Panc1 (cell line): ENCODE measurements at regions not wholly inside any gene's neighbourhood (a gene's known extent, or its start where the extent isn't known, plus 50 kb on each side); places are given as distances from the start of the nearest gene placed in this dataset.

Experiments used
- ATAC-seq: fragments of 200-7000 bp; cut with Tn5 transposase; 2 replicates; pipeline ENCODE4 v1.9.1; 2020; ENCODE audit warnings: mild to moderate bottlenecking, moderate library complexity
- BruUV-seq: library from RNA; stranded (reverse); fragments of 400-500 nt; replicated peaks from 2 replicates; lab custom pipeline; 2021; lab: Mats Ljungman, UMichigan
- CTCF ChIA-PET: fragments of 300-600 bp; sonication (Branson Sonifier 250); formaldehyde crosslinking; loops from one replicate; lab custom pipeline; 2022; ENCODE audit warnings: antibody characterized with exemption; lab: Charles Lee
- POLR2A ChIA-PET: fragments of 300-600 bp; sonication (Branson Sonifier 250); formaldehyde crosslinking; loops from one replicate; lab custom pipeline; 2022; ENCODE audit warnings: antibody characterized with exemption; lab: Charles Lee
- DNase-seq: peaks from one replicate; pipeline ENCODE4 v3.0.0-alpha.2; 2010; ENCODE audit warnings: low read depth, low spot score
- H3K27ac ChIP-seq: 2 replicates; pipeline ENCODE4 v1.5.1; 2011; ENCODE audit warnings: mild to moderate bottlenecking, low read length, inconsistent platforms
- H3K27me3 ChIP-seq: fragments of 200-500 bp; sonication (Bioruptor generic); 2 replicates; pipeline ENCODE4 v1.6.0; 2014; ENCODE audit warnings: low read length, inconsistent platforms; ENCODE audit not compliant: control insufficient read depth, insufficient read depth
- H3K36me3 ChIP-seq: fragments of 200-500 bp; sonication (Bioruptor generic); 2 replicates; pipeline ENCODE4 v1.5.1; 2014; ENCODE audit warnings: inconsistent platforms, mild to moderate bottlenecking, low read length, moderate library complexity; ENCODE audit not compliant: control insufficient read depth, insufficient read depth
- H3K4me1 ChIP-seq: 2 replicates; pipeline ENCODE4 v1.5.1; 2011; ENCODE audit warnings: inconsistent platforms, mild to moderate bottlenecking, low read length, moderate library complexity; ENCODE audit not compliant: control insufficient read depth, insufficient read depth
- H3K4me3 ChIP-seq, 2 experiments: 2 replicates each; pipeline ENCODE4 v1.5.1; 2011 to 2012; ENCODE audit warnings: low read depth in 2 of 2, low read length in 2 of 2, mild to moderate bottlenecking in 2 of 2, inconsistent platforms in 1 of 2, moderate library complexity in 1 of 2
- H3K9me3 ChIP-seq: fragments of 200-500 bp; sonication (Bioruptor generic); 2 replicates; pipeline ENCODE4 v1.5.1; 2014; ENCODE audit warnings: low read depth, mild to moderate bottlenecking, inconsistent platforms, low read length, moderate library complexity; ENCODE audit not compliant: control insufficient read depth, insufficient read depth
- POLR2AphosphoS5 ChIP-seq: IDR thresholded peaks from 2 replicates; pipeline ENCODE4 v1.6.1; 2012; ENCODE audit warnings: mild to moderate bottlenecking, low read depth, low read length, moderate library complexity
- REST ChIP-seq, 2 experiments: IDR thresholded peaks; 2 replicates each; pipeline ENCODE4 v1.6.1; 2011 to 2012; ENCODE audit warnings: low read depth in 2 of 2, control low read depth in 1 of 2, low read length in 1 of 2, mild to moderate bottlenecking in 1 of 2, moderate library complexity in 1 of 2; ENCODE audit not compliant: insufficient read depth in 1 of 2
- SIN3A ChIP-seq: IDR thresholded peaks from 2 replicates; pipeline ENCODE4 v1.6.1; 2012; ENCODE audit warnings: low read depth, mild to moderate bottlenecking, low read length, moderate library complexity, borderline replicate concordance; ENCODE audit not compliant: insufficient read depth
- TCF7L2 ChIP-seq: IDR thresholded peaks from 2 replicates; pipeline ENCODE4 v1.6.1; 2011; ENCODE audit warnings: mild to moderate bottlenecking, low read depth, low read length, inconsistent platforms
- in situ Hi-C: cut with HindIII; loops from 2 replicates; pipeline ENCODE4 v1.10.0; 2016; ENCODE audit warnings: low sequenced_read_pairs, low pct_unique_long_range_greater_than_20kb
- intact Hi-C: fragments of 100-400 bp; cut with micrococcal nuclease; formaldehyde crosslinking; loops from one replicate; pipeline ENCODE4 v1.10.0; 2022; ENCODE audit not compliant: unreplicated experiment
- TF ChIP-seq, protein P1 (sequence below): fragments of 450-650 bp; IDR thresholded peaks from 2 replicates; pipeline ENCODE4 v1.5.1; 2017; ENCODE audit warnings: mild to moderate bottlenecking

GRCh38 chr18:38579764-38580163 is 1014.2 kb upstream of the CELF4 start:
- BruUV-seq = no TSS peak
- POLR2A ChIA-PET = no interaction called here
- ATAC-seq = no peak
- no peak overlapping the region for H3K4me3 ChIP-seq
- in situ Hi-C loops (no loop called here), intact Hi-C loops (no loop called here)
- no peaks in the 10 kb centered on the region for H3K9me3 ChIP-seq
- no peaks in the 10 kb centered on the region for H3K4me1 ChIP-seq
- CTCF ChIA-PET = no interaction called here
- no peak overlapping the region for H3K27ac ChIP-seq
- H3K27me3 ChIP-seq = no peaks in the 10 kb centered on the region
- TF ChIP-seq SIN3A = no peak
- TF ChIP-seq, protein P1, sequence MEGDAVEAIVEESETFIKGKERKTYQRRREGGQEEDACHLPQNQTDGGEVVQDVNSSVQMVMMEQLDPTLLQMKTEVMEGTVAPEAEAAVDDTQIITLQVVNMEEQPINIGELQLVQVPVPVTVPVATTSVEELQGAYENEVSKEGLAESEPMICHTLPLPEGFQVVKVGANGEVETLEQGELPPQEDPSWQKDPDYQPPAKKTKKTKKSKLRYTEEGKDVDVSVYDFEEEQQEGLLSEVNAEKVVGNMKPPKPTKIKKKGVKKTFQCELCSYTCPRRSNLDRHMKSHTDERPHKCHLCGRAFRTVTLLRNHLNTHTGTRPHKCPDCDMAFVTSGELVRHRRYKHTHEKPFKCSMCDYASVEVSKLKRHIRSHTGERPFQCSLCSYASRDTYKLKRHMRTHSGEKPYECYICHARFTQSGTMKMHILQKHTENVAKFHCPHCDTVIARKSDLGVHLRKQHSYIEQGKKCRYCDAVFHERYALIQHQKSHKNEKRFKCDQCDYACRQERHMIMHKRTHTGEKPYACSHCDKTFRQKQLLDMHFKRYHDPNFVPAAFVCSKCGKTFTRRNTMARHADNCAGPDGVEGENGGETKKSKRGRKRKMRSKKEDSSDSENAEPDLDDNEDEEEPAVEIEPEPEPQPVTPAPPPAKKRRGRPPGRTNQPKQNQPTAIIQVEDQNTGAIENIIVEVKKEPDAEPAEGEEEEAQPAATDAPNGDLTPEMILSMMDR = no peak
- TF ChIP-seq POLR2AphosphoS5 = no peak
- TF ChIP-seq REST (IDR thresholded peaks at IDR 0.05; ENCODE audit: insufficient read depth in 1 of 2, low read depth in 2 of 2, low read length in 1 of 2) = no peak
- TF ChIP-seq TCF7L2 = no peak
- no peak for DNase-seq
- no peaks in the 10 kb centered on the region for H3K36me3 ChIP-seq

DNA sequence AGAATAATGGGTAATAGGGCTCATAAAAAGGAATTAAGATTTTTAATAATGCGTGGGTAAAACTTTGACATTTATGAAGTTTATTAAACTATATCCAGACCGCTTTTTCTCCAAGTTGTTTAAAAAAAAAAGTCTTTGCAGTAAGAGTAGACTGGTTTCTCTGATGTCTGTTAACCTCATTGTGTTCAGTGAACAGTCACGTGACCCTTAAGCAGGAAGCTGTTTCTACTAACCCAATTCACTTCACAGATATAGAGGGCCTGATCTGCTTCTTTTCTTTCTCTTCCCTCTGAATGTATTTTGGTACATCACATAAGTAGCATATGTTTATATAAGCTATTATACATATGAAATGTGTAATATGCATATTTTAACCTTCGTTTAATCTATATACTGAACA is 1011.3 kb upstream of the CELF4 start:
- Histone ChIP-seq H3K4me3 (no peak overlapping the region), H3K36me3 (no peaks in the 10 kb centered on the region), H3K4me1 (no peaks in the 10 kb centered on the region), H3K9me3 (no peaks in the 10 kb centered on the region), H3K27ac (no peak overlapping the region), H3K27me3 (no peaks in the 10 kb centered on the region)
- ATAC-seq = no peak
- no TSS peak for BruUV-seq
- CTCF ChIA-PET = no interaction called here
- DNase-seq = no peak
- POLR2A ChIA-PET = no interaction called here
- TF ChIP-seq POLR2AphosphoS5 (no peak), SIN3A (no peak), REST (IDR thresholded peaks at IDR 0.05; ENCODE audit: insufficient read depth in 1 of 2, low read depth in 2 of 2, low read length in 1 of 2) (no peak), TCF7L2 (no peak)
- TF ChIP-seq, protein P1 = no peak
- in situ Hi-C loops (no loop called here), intact Hi-C loops (no loop called here)
